ENCODE measurements at regions not wholly inside any gene's neighbourhood (a gene's known extent, or its start where the extent isn't known, plus 50 kb on each side); places are given as distances from the start of the nearest gene placed in this dataset.
A peak's percentile ranks its signal among the peaks of the same experiment; 100 is the strongest.

DNA sequence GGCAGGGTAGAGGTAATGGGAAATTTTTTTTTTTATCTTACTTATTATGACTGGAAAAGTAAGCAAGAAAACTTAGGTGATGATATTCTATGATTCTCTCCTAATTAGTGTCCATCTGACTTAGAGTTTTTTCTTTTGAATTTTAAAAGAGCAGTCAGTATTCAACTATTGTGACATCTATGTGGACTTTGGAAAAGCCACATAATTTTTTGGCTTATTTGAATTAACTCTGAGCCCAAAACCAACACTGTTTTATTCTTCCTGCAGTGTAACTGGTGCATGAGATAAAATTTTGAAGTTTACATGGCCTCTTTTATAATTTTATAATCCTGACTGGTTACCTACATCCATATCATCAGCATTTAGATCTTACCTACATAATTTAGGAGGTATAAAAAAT lies 619.7 kb downstream of the EPM2A start:
- H3K27ac ChIP-seq: no peak overlapping the region
- TF ChIP-seq, protein P1, sequence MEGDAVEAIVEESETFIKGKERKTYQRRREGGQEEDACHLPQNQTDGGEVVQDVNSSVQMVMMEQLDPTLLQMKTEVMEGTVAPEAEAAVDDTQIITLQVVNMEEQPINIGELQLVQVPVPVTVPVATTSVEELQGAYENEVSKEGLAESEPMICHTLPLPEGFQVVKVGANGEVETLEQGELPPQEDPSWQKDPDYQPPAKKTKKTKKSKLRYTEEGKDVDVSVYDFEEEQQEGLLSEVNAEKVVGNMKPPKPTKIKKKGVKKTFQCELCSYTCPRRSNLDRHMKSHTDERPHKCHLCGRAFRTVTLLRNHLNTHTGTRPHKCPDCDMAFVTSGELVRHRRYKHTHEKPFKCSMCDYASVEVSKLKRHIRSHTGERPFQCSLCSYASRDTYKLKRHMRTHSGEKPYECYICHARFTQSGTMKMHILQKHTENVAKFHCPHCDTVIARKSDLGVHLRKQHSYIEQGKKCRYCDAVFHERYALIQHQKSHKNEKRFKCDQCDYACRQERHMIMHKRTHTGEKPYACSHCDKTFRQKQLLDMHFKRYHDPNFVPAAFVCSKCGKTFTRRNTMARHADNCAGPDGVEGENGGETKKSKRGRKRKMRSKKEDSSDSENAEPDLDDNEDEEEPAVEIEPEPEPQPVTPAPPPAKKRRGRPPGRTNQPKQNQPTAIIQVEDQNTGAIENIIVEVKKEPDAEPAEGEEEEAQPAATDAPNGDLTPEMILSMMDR (conservative IDR thresholded peaks at IDR 0.05): no peak

DNA sequence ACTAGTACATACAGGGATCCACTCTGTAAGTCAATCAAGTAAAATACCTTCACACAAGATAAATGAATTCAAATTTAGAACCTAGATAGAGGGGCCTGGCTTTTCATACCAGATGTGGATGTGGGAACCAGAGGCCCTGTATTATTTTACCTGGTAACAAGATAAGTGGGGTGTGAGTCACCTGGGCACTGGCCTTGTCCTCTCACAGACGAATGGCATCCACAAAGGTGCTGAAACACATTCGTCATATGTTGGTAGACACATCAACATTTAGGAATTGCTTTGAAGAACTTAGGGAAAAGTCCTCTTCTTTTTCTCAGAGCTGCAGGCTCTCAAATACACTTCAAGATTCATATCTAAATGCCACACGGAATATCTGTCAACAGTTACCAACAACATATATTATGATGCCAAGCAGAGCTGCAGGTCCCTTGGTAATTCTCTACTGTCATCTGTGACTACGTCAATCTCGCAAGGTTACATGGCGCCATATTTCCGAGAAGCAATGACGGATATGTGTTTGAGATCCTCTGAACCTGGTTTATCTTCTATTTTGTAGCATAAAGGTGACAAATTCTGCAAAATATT lies 618.6 kb downstream of the EPM2A start:
- TF ChIP-seq, protein P1 (conservative IDR thresholded peaks at IDR 0.05): no peak
- H3K27ac ChIP-seq: no peak overlapping the region

DNA sequence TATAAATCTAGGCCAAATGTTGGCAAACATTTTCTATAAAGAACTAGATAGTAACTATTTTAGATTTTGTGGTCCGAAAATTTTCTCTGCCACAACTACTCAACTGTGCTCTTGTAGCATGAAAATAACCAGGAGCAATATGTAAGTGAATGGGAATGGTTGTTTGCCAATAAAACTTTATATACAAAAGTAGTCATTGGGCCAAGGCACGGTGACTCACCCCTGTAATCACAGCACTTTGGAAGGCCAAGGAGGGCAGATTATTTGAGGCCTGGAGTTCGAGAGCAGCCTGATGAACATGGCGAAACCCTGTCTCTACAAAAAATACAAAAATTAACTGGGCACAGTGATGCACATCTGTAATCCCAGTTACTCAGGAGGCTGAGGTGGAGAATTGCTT lies 617.1 kb downstream of the EPM2A start:
- peak overlapping the region; percentile 78 for H3K27ac ChIP-seq
- TF ChIP-seq, protein P1 (conservative IDR thresholded peaks at IDR 0.05): no peak

- H3K27ac ChIP-seq: peak overlapping the region; percentile 78
- TF ChIP-seq, protein P1 (conservative IDR thresholded peaks at IDR 0.05): no peak
Observed at GRCh38 chr6:145119081-145119480, 616.2 kb downstream of the EPM2A start.

- TF ChIP-seq, protein P1 (conservative IDR thresholded peaks at IDR 0.05): no peak
Observed at GRCh38 chr6:145132709-145133108, 602.6 kb downstream of the EPM2A start.

GRCh38 chr6:145135702-145136101 lies 599.6 kb downstream of the EPM2A start:
- TF ChIP-seq, protein P1 (conservative IDR thresholded peaks at IDR 0.05): no peak
- H3K27ac ChIP-seq: no peak overlapping the region

More at GRCh38 chr6:145132709-145133108, 602.6 kb downstream of the EPM2A start:
- H3K27ac ChIP-seq: no peak overlapping the region

DNA sequence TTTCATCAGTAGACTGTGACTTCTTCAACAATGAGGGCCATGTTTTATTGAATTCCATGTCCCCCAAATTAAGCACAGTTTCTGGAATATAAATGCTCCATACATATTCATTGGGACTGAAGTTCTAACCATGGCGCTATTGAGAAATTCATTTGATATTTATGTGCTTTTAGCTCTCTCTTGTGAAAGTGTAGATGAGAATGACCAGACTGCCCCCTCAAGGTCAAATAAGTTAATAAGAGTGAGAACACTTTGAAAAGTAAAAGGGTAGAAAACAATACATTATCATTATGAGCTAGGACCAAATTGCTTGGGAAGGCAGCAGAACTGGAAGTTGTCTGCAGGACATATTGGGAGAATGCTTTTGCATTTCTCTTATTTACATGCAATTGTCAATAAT lies 597.9 kb downstream of the EPM2A start:
- no peak overlapping the region for H3K27ac ChIP-seq
- TF ChIP-seq, protein P1 (conservative IDR thresholded peaks at IDR 0.05): no peak

Data from VCaP (cell line).